H9 (cell line): ENCODE measurements at regions not wholly inside any gene's neighbourhood (a gene's known extent, or its start where the extent isn't known, plus 50 kb on each side); places are given as distances from the start of the nearest gene placed in this dataset.

Source experiments
- DNase-seq: peaks from one replicate; pipeline ENCODE4 v3.0.0-alpha.2; 2017
- H2AFZ ChIP-seq: one replicate; pipeline ENCODE4 v1.6.1; 2013; ENCODE audit warnings: mild to moderate bottlenecking, low read length, control low read depth, moderate library complexity
- H2AK5ac ChIP-seq: 2 replicates; pipeline ENCODE4 v1.6.1; 2013; ENCODE audit warnings: low read length, control low read depth, mixed read lengths; ENCODE audit not compliant: insufficient read length
- H2BK120ac ChIP-seq: one replicate; pipeline ENCODE4 v1.6.1; 2013; ENCODE audit warnings: low read depth, mild to moderate bottlenecking, low read length, control low read depth, inconsistent platforms; ENCODE audit not compliant: poor library complexity, severe bottlenecking
- H2BK12ac ChIP-seq: 2 replicates; pipeline ENCODE4 v1.6.1; 2013; ENCODE audit warnings: low read length, control low read depth, mixed read lengths, low read depth; ENCODE audit not compliant: insufficient read length
- H2BK15ac ChIP-seq: 2 replicates; pipeline ENCODE4 v1.6.1; 2013; ENCODE audit warnings: low read depth, low read length, control low read depth
- H2BK20ac ChIP-seq: one replicate; pipeline ENCODE4 v1.6.1; 2013; ENCODE audit warnings: low read depth, mild to moderate bottlenecking, low read length, control low read depth, inconsistent platforms; ENCODE audit not compliant: poor library complexity, severe bottlenecking
- H2BK5ac ChIP-seq: 2 replicates; pipeline ENCODE4 v1.6.1; 2013; ENCODE audit warnings: low read length, control low read depth, mixed read lengths; ENCODE audit not compliant: insufficient read length
- H3K14ac ChIP-seq: 2 replicates; pipeline ENCODE4 v1.6.1; 2013; ENCODE audit warnings: low read length, control low read depth; ENCODE audit not compliant: insufficient read depth
- H3K18ac ChIP-seq: 2 replicates; pipeline ENCODE4 v1.6.1; 2013; ENCODE audit warnings: low read depth, mild to moderate bottlenecking, mixed read lengths, low read length, control low read depth; ENCODE audit not compliant: insufficient read length
- H3K23ac ChIP-seq: 2 replicates; pipeline ENCODE4 v1.6.1; 2013; ENCODE audit warnings: low read length, control low read depth, mixed read lengths, low read depth; ENCODE audit not compliant: insufficient read length
- H3K23me2 ChIP-seq: 2 replicates; pipeline ENCODE4 v1.6.1; 2013; ENCODE audit warnings: low read depth, mild to moderate bottlenecking, mixed read lengths, low read length, control low read depth; ENCODE audit not compliant: insufficient read length, poor library complexity, severe bottlenecking
- H3K27ac ChIP-seq: 2 replicates; pipeline ENCODE4 v1.5.1; 2013; ENCODE audit warnings: low read length, control low read depth, mixed read lengths, low read depth; ENCODE audit not compliant: insufficient read length
- H3K27me3 ChIP-seq: 2 replicates; pipeline ENCODE4 v1.6.1; 2013; ENCODE audit warnings: low read length, control low read depth, inconsistent platforms; ENCODE audit not compliant: insufficient read depth
- H3K4ac ChIP-seq: 2 replicates; pipeline ENCODE4 v1.6.1; 2013; ENCODE audit warnings: low read depth, mild to moderate bottlenecking, control low read depth, inconsistent platforms, low read length, moderate library complexity
- H3K4me1 ChIP-seq: 2 replicates; pipeline ENCODE4 v1.6.1; 2013; ENCODE audit warnings: low read length, control low read depth, inconsistent platforms; ENCODE audit not compliant: insufficient read depth
- H3K4me2 ChIP-seq: 2 replicates; pipeline ENCODE4 v1.6.1; 2013; ENCODE audit warnings: low read length, control low read depth, mixed read lengths; ENCODE audit not compliant: insufficient read length, insufficient read depth
- H3K56ac ChIP-seq: 2 replicates; pipeline ENCODE4 v1.6.1; 2013; ENCODE audit warnings: low read depth, mild to moderate bottlenecking, mixed read lengths, low read length, control low read depth; ENCODE audit not compliant: insufficient read length
- H3K79me1 ChIP-seq: 2 replicates; pipeline ENCODE4 v1.6.1; 2013; ENCODE audit warnings: low read depth, mild to moderate bottlenecking, moderate library complexity, low read length, control low read depth, inconsistent platforms; ENCODE audit not compliant: insufficient read depth, poor library complexity, severe bottlenecking
- H3K79me2 ChIP-seq: 2 replicates; pipeline ENCODE4 v1.6.1; 2013; ENCODE audit warnings: low read length, control low read depth, inconsistent platforms; ENCODE audit not compliant: insufficient read depth
- H3K9ac ChIP-seq: 2 replicates; pipeline ENCODE4 v1.6.1; 2013; ENCODE audit warnings: low read length, control low read depth, mixed read lengths; ENCODE audit not compliant: insufficient read length; ENCODE audit errors: extremely low read depth
- H3K9me3 ChIP-seq: one replicate; pipeline ENCODE4 v1.6.1; 2013; ENCODE audit warnings: low read depth, low read length, inconsistent platforms; ENCODE audit not compliant: control insufficient read depth
- H3T11ph ChIP-seq: one replicate; pipeline ENCODE4 v1.6.1; 2013; ENCODE audit warnings: mild to moderate bottlenecking, low read length, control low read depth, inconsistent platforms
- H4K20me1 ChIP-seq: one replicate; pipeline ENCODE4 v1.6.1; 2013; ENCODE audit not compliant: control insufficient read depth, insufficient read length, insufficient read depth
- H4K5ac ChIP-seq: 2 replicates; pipeline ENCODE4 v1.6.1; 2013; ENCODE audit warnings: low read depth, mild to moderate bottlenecking, mixed read lengths, low read length, control low read depth; ENCODE audit not compliant: insufficient read length
- H4K8ac ChIP-seq: replicated peaks from 2 replicates; pipeline ENCODE4 v1.6.1; 2013; ENCODE audit warnings: low read length, control low read depth, mixed read lengths, low read depth; ENCODE audit not compliant: insufficient read length
- H4K91ac ChIP-seq: 2 replicates; pipeline ENCODE4 v1.6.1; 2013; ENCODE audit warnings: low read depth, mild to moderate bottlenecking, moderate library complexity, mixed read lengths, low read length, control low read depth; ENCODE audit not compliant: insufficient read length
- H3K27ac Mint-ChIP-seq, 3 experiments: 2 replicates in 2 of 3; 3 replicates in 1 of 3; pipeline ENCODE4 v1.8.0; 2020 to 2021; ENCODE audit warnings: mixed read lengths in 3 of 3, mild to moderate bottlenecking in 1 of 3, moderate library complexity in 1 of 3
- H3K27me3 Mint-ChIP-seq: 2 replicates; pipeline ENCODE4 v1.8.0; 2021; ENCODE audit warnings: low read depth, mild to moderate bottlenecking, moderate library complexity, mixed read lengths
- H3K36me3 Mint-ChIP-seq, 3 experiments: 2 replicates in 2 of 3; 3 replicates in 1 of 3; pipeline ENCODE4 v1.8.0; 2020 to 2021; ENCODE audit warnings: low read depth in 3 of 3, mixed read lengths in 3 of 3; ENCODE audit not compliant: insufficient read depth in 1 of 3
- H3K4me1 Mint-ChIP-seq, 2 experiments: 2 replicates each; pipeline ENCODE4 v1.8.0; 2020; ENCODE audit warnings: mixed read lengths in 2 of 2
- H3K4me3 Mint-ChIP-seq, 2 experiments: 2 replicates in 1 of 2; 3 replicates in 1 of 2; pipeline ENCODE4 v1.8.0; 2020 to 2021; ENCODE audit warnings: mild to moderate bottlenecking in 2 of 2, mixed read lengths in 2 of 2, moderate library complexity in 1 of 2
- H3K9me3 Mint-ChIP-seq, 2 experiments: 2 replicates in 1 of 2; 3 replicates in 1 of 2; pipeline ENCODE4 v1.8.0; 2020; ENCODE audit warnings: mild to moderate bottlenecking in 2 of 2, mixed read lengths in 2 of 2, moderate library complexity in 1 of 2
- WGBS: extraction: QIAGEN DNeasy Blood & Tissue Kit; methylation state at CpG from one replicate; pipeline ENCODE4 v1.1.7; 2013; ENCODE audit warnings: missing lambda C conversion rate, low lambda C conversion rate, mixed read lengths; ENCODE audit not compliant: insufficient read length; ENCODE audit errors: extremely low coverage; 5-methylcytosine and 5-hydroxymethylcytosine counted together
- TF ChIP-seq, protein P1 (sequence below): fragments of 200-600 bp; sonication (generic); conservative IDR thresholded peaks from 3 replicates; pipeline ENCODE4 v1.8.0; 2021; ENCODE audit warnings: antibody characterized with exemption, mild to moderate bottlenecking

DNA sequence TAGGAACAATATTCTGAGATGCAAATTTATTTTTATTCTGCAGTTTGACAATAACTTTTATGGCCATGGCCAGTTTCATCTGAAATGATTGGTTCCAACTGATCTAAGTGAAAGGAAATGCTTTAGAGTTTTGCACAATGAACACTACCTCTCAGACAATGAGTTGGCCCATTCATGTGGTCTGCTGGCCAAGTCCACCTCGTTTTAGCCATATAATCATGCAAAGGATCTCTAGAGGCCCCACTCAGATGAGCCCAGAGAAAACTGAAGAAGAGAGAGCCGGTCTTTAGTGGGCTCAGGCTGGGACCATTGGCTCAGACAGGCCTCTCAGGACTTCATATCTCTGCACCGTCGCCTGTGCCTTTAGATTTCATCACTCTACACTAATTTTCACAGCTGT is 254.7 kb downstream of the MREG start:
- H2BK120ac ChIP-seq, result no peak overlapping the region
- Mint-ChIP-seq H3K4me3 (no peak overlapping the region), H3K9me3 (peaks cover 7% of the 10 kb centered on the region in 2 experiments; a peak in 3 of 5 replicates), H3K4me1 (peaks cover 3 to 10% of the 10 kb centered on the region in 2 experiments; a peak in 2 of 4 replicates), H3K27ac (no peak overlapping the region), H3K36me3 (peaks cover 0 to 5% (median 4%) of the 10 kb centered on the region in 3 experiments; a peak in 3 of 7 replicates), H3K27me3 (no peaks in the 10 kb centered on the region; the same call in 1 of the 2 replicates)
- TF ChIP-seq, protein P1, sequence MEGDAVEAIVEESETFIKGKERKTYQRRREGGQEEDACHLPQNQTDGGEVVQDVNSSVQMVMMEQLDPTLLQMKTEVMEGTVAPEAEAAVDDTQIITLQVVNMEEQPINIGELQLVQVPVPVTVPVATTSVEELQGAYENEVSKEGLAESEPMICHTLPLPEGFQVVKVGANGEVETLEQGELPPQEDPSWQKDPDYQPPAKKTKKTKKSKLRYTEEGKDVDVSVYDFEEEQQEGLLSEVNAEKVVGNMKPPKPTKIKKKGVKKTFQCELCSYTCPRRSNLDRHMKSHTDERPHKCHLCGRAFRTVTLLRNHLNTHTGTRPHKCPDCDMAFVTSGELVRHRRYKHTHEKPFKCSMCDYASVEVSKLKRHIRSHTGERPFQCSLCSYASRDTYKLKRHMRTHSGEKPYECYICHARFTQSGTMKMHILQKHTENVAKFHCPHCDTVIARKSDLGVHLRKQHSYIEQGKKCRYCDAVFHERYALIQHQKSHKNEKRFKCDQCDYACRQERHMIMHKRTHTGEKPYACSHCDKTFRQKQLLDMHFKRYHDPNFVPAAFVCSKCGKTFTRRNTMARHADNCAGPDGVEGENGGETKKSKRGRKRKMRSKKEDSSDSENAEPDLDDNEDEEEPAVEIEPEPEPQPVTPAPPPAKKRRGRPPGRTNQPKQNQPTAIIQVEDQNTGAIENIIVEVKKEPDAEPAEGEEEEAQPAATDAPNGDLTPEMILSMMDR, result no peak
- H2BK12ac ChIP-seq, result no peak overlapping the region
- H2AK5ac ChIP-seq, result no peak overlapping the region
- H3K79me2 ChIP-seq, result no peaks in the 10 kb centered on the region
- H3K79me1 ChIP-seq, result no peaks in the 10 kb centered on the region
- no peak overlapping the region for H3K23ac ChIP-seq
- no peak overlapping the region for H3K56ac ChIP-seq
- H2BK15ac ChIP-seq, result no peak overlapping the region
- no peaks in the 10 kb centered on the region for H3K4me1 ChIP-seq
- H3K18ac ChIP-seq, result no peak overlapping the region
- no peak overlapping the region for H3K27ac ChIP-seq
- no CpG with 5 or more reads among the region's 4 CpGs for WGBS
- H2BK5ac ChIP-seq, result no peak overlapping the region
- H3K14ac ChIP-seq, result no peak overlapping the region
- H2AFZ ChIP-seq, result no peak overlapping the region
- no peak overlapping the region for H3K4ac ChIP-seq
- no peaks in the 10 kb centered on the region for H3K9me3 ChIP-seq
- H3T11ph ChIP-seq, result no peak overlapping the region
- no peak overlapping the region for H4K91ac ChIP-seq
- H4K20me1 ChIP-seq, result no peaks in the 10 kb centered on the region
- no peak overlapping the region for H3K9ac ChIP-seq
- H3K23me2 ChIP-seq, result no peaks in the 10 kb centered on the region
- H4K5ac ChIP-seq, result no peak overlapping the region
- no peak overlapping the region for H2BK20ac ChIP-seq
- H3K4me2 ChIP-seq, result no peak overlapping the region
- DNase-seq, result no peak
- H4K8ac ChIP-seq, result no peak overlapping the region
- no peaks in the 10 kb centered on the region for H3K27me3 ChIP-seq
